SK-N-SH (cell line): ENCODE measurements at regions not wholly inside any gene's neighbourhood (a gene's known extent, or its start where the extent isn't known, plus 50 kb on each side); places are given as distances from the start of the nearest gene placed in this dataset.

ENCODE experiments used
- CTCF ChIA-PET: fragments of 300-600, 350-600 bp; formaldehyde crosslinking; extraction: SDS; loops from one replicate; lab custom pipeline; 2021; lab: Yijun Ruan, JAX
- POLR2A ChIA-PET: fragments of 350-600 bp; sonication (Branson Sonifier 250); formaldehyde crosslinking; extraction: SDS; loops from one replicate; lab custom pipeline; 2020; ENCODE audit warnings: antibody characterized with exemption, inconsistent platforms; lab: Yijun Ruan, JAX
- DNase-seq: peaks from one replicate; pipeline ENCODE4 v3.0.0; 2012
- H2AFZ ChIP-seq: fragments of 200-600 bp; sonication (generic); 2 replicates; pipeline ENCODE4 v1.8.1; 2016; ENCODE audit warnings: antibody characterized with exemption, mild to moderate bottlenecking, low read depth
- H3F3A ChIP-seq: fragments of 200-600 bp; sonication (generic); replicated peaks from 2 replicates; pipeline ENCODE3; 2016; ENCODE audit warnings: antibody characterized with exemption, mild to moderate bottlenecking; ENCODE audit not compliant: insufficient read depth
- H3K27ac ChIP-seq, 2 experiments: fragments of 200-500 bp in 1 of 2; fragments of 200-600 bp in 1 of 2; sonication (Bioruptor generic) in 1 of 2; sonication (generic), shearing (Covaris generic) in 1 of 2; 2 replicates each; pipeline versions ENCODE4 v1.5.1 to v1.6.1; 2014 to 2016; ENCODE audit warnings: low read depth in 2 of 2, inconsistent platforms in 1 of 2, low read length in 1 of 2, mild to moderate bottlenecking in 1 of 2, mixed read lengths in 1 of 2
- H3K27me3 ChIP-seq: fragments of 200-600 bp; sonication (generic), shearing (Covaris generic); 2 replicates; pipeline ENCODE4 v1.6.1; 2016; ENCODE audit warnings: mixed run types; ENCODE audit not compliant: insufficient read depth
- H3K36me3 ChIP-seq, 2 experiments: fragments of 200-500 bp in 1 of 2; fragments of 200-600 bp in 1 of 2; sonication (Bioruptor generic) in 1 of 2; sonication (generic) in 1 of 2; replicated peaks in 1 of 2; 2 replicates each; pipeline versions ENCODE3 to v1.5.1; 2014 to 2016; ENCODE audit warnings: low read length in 1 of 2, mild to moderate bottlenecking in 1 of 2; ENCODE audit not compliant: insufficient read depth in 2 of 2, control insufficient read depth in 1 of 2
- H3K4me1 ChIP-seq, 2 experiments: fragments of 200-500 bp in 1 of 2; fragments of 200-600 bp in 1 of 2; sonication (Bioruptor generic) in 1 of 2; sonication (generic), shearing (Covaris generic) in 1 of 2; 2 replicates each; pipeline versions ENCODE4 v1.5.1 to v1.6.1; 2014 to 2016; ENCODE audit warnings: low read depth in 1 of 2, low read length in 1 of 2, mixed run types in 1 of 2; ENCODE audit not compliant: insufficient read depth in 2 of 2, control insufficient read depth in 1 of 2
- H3K4me2 ChIP-seq: fragments of 200-600 bp; sonication (generic), shearing (Covaris generic); 2 replicates; pipeline ENCODE4 v1.6.1; 2017; ENCODE audit warnings: mixed run types
- H3K4me3 ChIP-seq, 2 experiments: fragments of 200-500 bp in 1 of 2; fragments of 200-600 bp in 1 of 2; sonication (Bioruptor generic) in 1 of 2; sonication (generic), shearing (Covaris generic) in 1 of 2; 2 replicates each; pipeline versions ENCODE4 v1.5.1 to v1.8.1; 2014 to 2016; ENCODE audit warnings: low read depth in 2 of 2, inconsistent platforms in 1 of 2, low read length in 1 of 2, mild to moderate bottlenecking in 1 of 2, mixed read lengths in 1 of 2, moderate library complexity in 1 of 2
- H3K79me2 ChIP-seq: fragments of 200-600 bp; sonication (generic); 2 replicates; pipeline ENCODE4 v1.8.1; 2017; ENCODE audit warnings: mild to moderate bottlenecking; ENCODE audit not compliant: insufficient read depth
- H3K9ac ChIP-seq: fragments of 200-600 bp; sonication (generic); 2 replicates; pipeline ENCODE4 v1.6.1; 2017; ENCODE audit warnings: mixed run types
- H3K9me2 ChIP-seq: fragments of 200-600 bp; sonication (generic); 2 replicates; pipeline ENCODE4 v1.6.1; 2017; ENCODE audit warnings: mixed run types
- H3K9me3 ChIP-seq: fragments of 200-600 bp; sonication (generic); 2 replicates; pipeline ENCODE4 v1.6.1; 2017; ENCODE audit warnings: mixed run types, mild to moderate bottlenecking, moderate library complexity
- H4K20me1 ChIP-seq: fragments of 200-600 bp; sonication (generic); 2 replicates; pipeline ENCODE4 v1.6.1; 2017; ENCODE audit warnings: mild to moderate bottlenecking, mixed run types; ENCODE audit not compliant: insufficient read depth
- ELF1 ChIP-seq: IDR thresholded peaks from 2 replicates; pipeline ENCODE4 v1.4.0; 2012
- EP300 ChIP-seq, 2 experiments: IDR thresholded peaks; 2 replicates each; pipeline versions ENCODE4 v1.4.0 to v1.6.1; 2012; ENCODE audit warnings: borderline replicate concordance in 1 of 2, low read depth in 1 of 2, low read length in 1 of 2
- FOXJ3 ChIP-seq: sonication (generic); formaldehyde crosslinking; IDR thresholded peaks from 2 replicates; pipeline ENCODE4 v1.5.1; 2020; ENCODE audit warnings: mild to moderate bottlenecking, missing genetic modification reagents
- GATA2 ChIP-seq: sonication (generic); formaldehyde crosslinking; IDR thresholded peaks from 2 replicates; pipeline ENCODE4 v1.5.0; 2020; ENCODE audit warnings: mild to moderate bottlenecking, missing genetic modification reagents
- MEF2A ChIP-seq: IDR thresholded peaks from 2 replicates; pipeline ENCODE4 v1.4.0; 2012; ENCODE audit warnings: low read depth, borderline replicate concordance
- MXI1 ChIP-seq: IDR thresholded peaks from 2 replicates; pipeline ENCODE4 v1.6.1; 2012; ENCODE audit warnings: mild to moderate bottlenecking, low read depth, low read length, improper control_type of control experiment
- NFIC ChIP-seq: IDR thresholded peaks from 2 replicates; pipeline ENCODE4 v1.4.0; 2012; ENCODE audit warnings: borderline replicate concordance
- POLR2AphosphoS5 ChIP-seq: IDR thresholded peaks from 2 replicates; pipeline ENCODE4 v1.6.1; 2012; ENCODE audit warnings: low read depth, low read length
- RCOR1 ChIP-seq: fragments of 150-350 bp; IDR thresholded peaks from 2 replicates; pipeline ENCODE4 v1.6.1; 2017; ENCODE audit warnings: antibody characterized with exemption, low read length
- RFX5 ChIP-seq: IDR thresholded peaks from 2 replicates; pipeline ENCODE4 v1.6.1; 2012; ENCODE audit warnings: mild to moderate bottlenecking, improper control_type of control experiment, low read length
- RXRA ChIP-seq: IDR thresholded peaks from 2 replicates; pipeline ENCODE4 v1.4.0; 2012; ENCODE audit warnings: low read depth, mild to moderate bottlenecking, borderline replicate concordance
- TAF1 ChIP-seq: IDR thresholded peaks from 2 replicates; pipeline ENCODE4 v1.6.1; 2012; ENCODE audit warnings: low read depth, mild to moderate bottlenecking, low read length, moderate library complexity, borderline replicate concordance
- TCF12 ChIP-seq: IDR thresholded peaks from 2 replicates; pipeline ENCODE4 v1.4.0; 2012
- TEAD4 ChIP-seq: IDR thresholded peaks from 2 replicates; pipeline ENCODE4 v1.4.0; 2012; ENCODE audit warnings: mild to moderate bottlenecking, borderline replicate concordance; ENCODE audit not compliant: insufficient read depth
- YY1 ChIP-seq: IDR thresholded peaks from 2 replicates; pipeline ENCODE4 v1.4.0; 2012; ENCODE audit warnings: low read depth, mild to moderate bottlenecking
- WGBS: methylation state at CpG from one replicate; pipeline ENCODE4 v1.1.6; 2017; ENCODE audit warnings: low lambda C conversion rate; 5-methylcytosine and 5-hydroxymethylcytosine counted together
- TF ChIP-seq, protein P1 (sequence below): IDR thresholded peaks from 2 replicates; pipeline ENCODE4 v1.4.0; 2012; ENCODE audit warnings: low read depth
- TF ChIP-seq, protein P2 (sequence below): fragments of 150-350 bp; IDR thresholded peaks from 2 replicates; pipeline ENCODE4 v1.6.1; 2016; ENCODE audit warnings: mild to moderate bottlenecking, low read depth, low read length
- TF ChIP-seq, protein P3 (sequence below): IDR thresholded peaks from 2 replicates; pipeline ENCODE4 v1.4.0; 2012; ENCODE audit warnings: low read depth, borderline replicate concordance
- TF ChIP-seq, protein P4 (sequence below): fragments of 200-600 bp; sonication (generic); IDR thresholded peaks from 2 replicates; pipeline ENCODE4 v1.6.1; 2017; ENCODE audit warnings: antibody characterized with exemption, mild to moderate bottlenecking, moderate library complexity
- TF ChIP-seq, protein P5 (sequence below): IDR thresholded peaks from 2 replicates; pipeline ENCODE4; 2012

DNA sequence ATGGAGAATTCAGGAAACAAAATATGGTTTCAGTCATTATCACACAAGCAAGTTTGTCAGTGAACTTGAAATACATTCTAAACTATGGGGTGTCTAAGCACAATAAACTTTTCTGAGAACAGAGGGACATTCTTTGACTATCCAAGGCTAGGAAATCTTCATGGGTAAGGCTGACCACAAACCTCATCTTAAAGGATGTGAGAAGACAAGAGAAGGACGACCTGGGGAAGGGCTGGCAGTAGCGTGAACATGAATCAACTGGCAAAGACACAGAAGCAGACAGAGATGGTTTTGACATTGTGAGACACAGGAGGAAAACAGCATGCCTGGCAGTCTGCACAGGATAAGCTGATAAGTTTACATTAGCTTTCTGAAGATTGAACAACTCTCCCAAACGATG is 752.4 kb upstream of the SLC8A1 start:
- H2AFZ ChIP-seq = no peak overlapping the region
- H3F3A ChIP-seq = no peaks in the 10 kb centered on the region
- no peaks in the 10 kb centered on the region for H3K27me3 ChIP-seq
- no peaks in the 10 kb centered on the region for H3K9me3 ChIP-seq
- POLR2A ChIA-PET = no interaction called here
- H3K4me2 ChIP-seq = no peak overlapping the region
- H3K27ac ChIP-seq = no peak overlapping the region
- no peaks in the 10 kb centered on the region for H4K20me1 ChIP-seq
- no peaks in the 10 kb centered on the region; a peak in 1 of 4 replicates for H3K4me1 ChIP-seq
- CTCF ChIA-PET = interaction anchor here (0.7 to 1.2 kb wide), 3 partner anchors 42 to 1392 kb away, joined by 3 read pairs; no protein-coding TSS in a partner anchor
- WGBS = 27% methylated on average over 3 of the region's 3 CpGs
- TF ChIP-seq MXI1 = no peak
- no peak for TF ChIP-seq POLR2AphosphoS5
- TF ChIP-seq MEF2A = no peak
- TF ChIP-seq, protein P1, sequence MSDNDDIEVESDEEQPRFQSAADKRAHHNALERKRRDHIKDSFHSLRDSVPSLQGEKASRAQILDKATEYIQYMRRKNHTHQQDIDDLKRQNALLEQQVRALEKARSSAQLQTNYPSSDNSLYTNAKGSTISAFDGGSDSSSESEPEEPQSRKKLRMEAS = no peak
- TF ChIP-seq, protein P2, sequence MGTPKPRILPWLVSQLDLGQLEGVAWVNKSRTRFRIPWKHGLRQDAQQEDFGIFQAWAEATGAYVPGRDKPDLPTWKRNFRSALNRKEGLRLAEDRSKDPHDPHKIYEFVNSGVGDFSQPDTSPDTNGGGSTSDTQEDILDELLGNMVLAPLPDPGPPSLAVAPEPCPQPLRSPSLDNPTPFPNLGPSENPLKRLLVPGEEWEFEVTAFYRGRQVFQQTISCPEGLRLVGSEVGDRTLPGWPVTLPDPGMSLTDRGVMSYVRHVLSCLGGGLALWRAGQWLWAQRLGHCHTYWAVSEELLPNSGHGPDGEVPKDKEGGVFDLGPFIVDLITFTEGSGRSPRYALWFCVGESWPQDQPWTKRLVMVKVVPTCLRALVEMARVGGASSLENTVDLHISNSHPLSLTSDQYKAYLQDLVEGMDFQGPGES = no peak
- TF ChIP-seq NFIC = no peak
- TF ChIP-seq FOXJ3 (CRISPR knock-in tag) = no peak
- no peak for TF ChIP-seq TCF12
- TF ChIP-seq RCOR1 = no peak
- TF ChIP-seq, protein P3, sequence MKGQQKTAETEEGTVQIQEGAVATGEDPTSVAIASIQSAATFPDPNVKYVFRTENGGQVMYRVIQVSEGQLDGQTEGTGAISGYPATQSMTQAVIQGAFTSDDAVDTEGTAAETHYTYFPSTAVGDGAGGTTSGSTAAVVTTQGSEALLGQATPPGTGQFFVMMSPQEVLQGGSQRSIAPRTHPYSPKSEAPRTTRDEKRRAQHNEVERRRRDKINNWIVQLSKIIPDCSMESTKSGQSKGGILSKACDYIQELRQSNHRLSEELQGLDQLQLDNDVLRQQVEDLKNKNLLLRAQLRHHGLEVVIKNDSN = no peak
- TF ChIP-seq RXRA = no peak
- TF ChIP-seq TAF1 = no peak
- TF ChIP-seq TEAD4 = no peak
- TF ChIP-seq YY1 = no peak
- TF ChIP-seq, protein P4, sequence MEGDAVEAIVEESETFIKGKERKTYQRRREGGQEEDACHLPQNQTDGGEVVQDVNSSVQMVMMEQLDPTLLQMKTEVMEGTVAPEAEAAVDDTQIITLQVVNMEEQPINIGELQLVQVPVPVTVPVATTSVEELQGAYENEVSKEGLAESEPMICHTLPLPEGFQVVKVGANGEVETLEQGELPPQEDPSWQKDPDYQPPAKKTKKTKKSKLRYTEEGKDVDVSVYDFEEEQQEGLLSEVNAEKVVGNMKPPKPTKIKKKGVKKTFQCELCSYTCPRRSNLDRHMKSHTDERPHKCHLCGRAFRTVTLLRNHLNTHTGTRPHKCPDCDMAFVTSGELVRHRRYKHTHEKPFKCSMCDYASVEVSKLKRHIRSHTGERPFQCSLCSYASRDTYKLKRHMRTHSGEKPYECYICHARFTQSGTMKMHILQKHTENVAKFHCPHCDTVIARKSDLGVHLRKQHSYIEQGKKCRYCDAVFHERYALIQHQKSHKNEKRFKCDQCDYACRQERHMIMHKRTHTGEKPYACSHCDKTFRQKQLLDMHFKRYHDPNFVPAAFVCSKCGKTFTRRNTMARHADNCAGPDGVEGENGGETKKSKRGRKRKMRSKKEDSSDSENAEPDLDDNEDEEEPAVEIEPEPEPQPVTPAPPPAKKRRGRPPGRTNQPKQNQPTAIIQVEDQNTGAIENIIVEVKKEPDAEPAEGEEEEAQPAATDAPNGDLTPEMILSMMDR = no peak
- TF ChIP-seq, protein P5, sequence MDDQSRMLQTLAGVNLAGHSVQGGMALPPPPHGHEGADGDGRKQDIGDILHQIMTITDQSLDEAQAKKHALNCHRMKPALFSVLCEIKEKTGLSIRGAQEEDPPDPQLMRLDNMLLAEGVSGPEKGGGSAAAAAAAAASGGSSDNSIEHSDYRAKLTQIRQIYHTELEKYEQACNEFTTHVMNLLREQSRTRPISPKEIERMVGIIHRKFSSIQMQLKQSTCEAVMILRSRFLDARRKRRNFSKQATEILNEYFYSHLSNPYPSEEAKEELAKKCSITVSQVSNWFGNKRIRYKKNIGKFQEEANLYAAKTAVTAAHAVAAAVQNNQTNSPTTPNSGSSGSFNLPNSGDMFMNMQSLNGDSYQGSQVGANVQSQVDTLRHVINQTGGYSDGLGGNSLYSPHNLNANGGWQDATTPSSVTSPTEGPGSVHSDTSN = no peak
- TF ChIP-seq ELF1 = no peak
- no peak for TF ChIP-seq EP300 (IDR thresholded peaks at IDR 0.05; ENCODE audit: borderline replicate concordance in 1 of 2, low read depth in 1 of 2, low read length in 1 of 2)
- no peak for TF ChIP-seq GATA2 (CRISPR knock-in tag)
- TF ChIP-seq RFX5 = no peak
- TF ChIP-seq, all 33 proteins: peak for 0
- Histone ChIP-seq H3K9ac (no peak overlapping the region), H3K79me2 (no peaks in the 10 kb centered on the region), H3K9me2 (no peaks in the 10 kb centered on the region), H3K4me3 (no peak overlapping the region), H3K36me3 (no peaks in the 10 kb centered on the region)
- no peak for DNase-seq
